BJ (cell line): ENCODE measurements at regions not wholly inside any gene's neighbourhood (a gene's known extent, or its start where the extent isn't known, plus 50 kb on each side); places are given as distances from the start of the nearest gene placed in this dataset.

Source experiments
- CTCF ChIA-PET: fragments of 350-600 bp; formaldehyde crosslinking; extraction: SDS; loops from one replicate; lab custom pipeline; 2021; ENCODE audit warnings: antibody characterized with exemption, inconsistent platforms; lab: Yijun Ruan, JAX
- POLR2A ChIA-PET: fragments of 300-600 bp; sonication (Branson Sonifier 250); formaldehyde crosslinking; extraction: SDS; loops from one replicate; lab custom pipeline; 2021; ENCODE audit warnings: antibody characterized with exemption; lab: Charles Lee
- DNase-seq: peaks from one replicate; pipeline ENCODE4 v3.0.0-alpha.2; 2011; ENCODE audit warnings: low read depth
- H3K27me3 ChIP-seq: 2 replicates; pipeline ENCODE4 v1.6.0; 2011; ENCODE audit warnings: low read length; ENCODE audit not compliant: control insufficient read depth, insufficient read depth
- H3K36me3 ChIP-seq: 2 replicates; pipeline ENCODE4 v1.5.1; 2011; ENCODE audit warnings: low read length; ENCODE audit not compliant: control insufficient read depth, insufficient read depth
- H3K4me3 ChIP-seq: 2 replicates; pipeline ENCODE4 v1.5.1; 2011; ENCODE audit warnings: low read depth, mild to moderate bottlenecking, control low read depth, low read length
- CTCF ChIP-seq: IDR thresholded peaks from 2 replicates; pipeline ENCODE4 v1.5.1; 2011; ENCODE audit warnings: low read depth, mild to moderate bottlenecking, control low read depth, inconsistent platforms, low read length, moderate library complexity; ENCODE audit not compliant: insufficient read depth

GRCh38 chr4:89639395-89639794 is 197.6 kb downstream of the SNCA start:
- ChIA-PET CTCF (no interaction called here), POLR2A (no interaction called here)
- no peak for TF ChIP-seq CTCF
- DNase-seq: no peak
- no peaks in the 10 kb centered on the region for H3K36me3 ChIP-seq
- no peak overlapping the region for H3K4me3 ChIP-seq
- no peaks in the 10 kb centered on the region for H3K27me3 ChIP-seq

GRCh38 chr4:89625599-89626293 is 211.2 kb downstream of the SNCA start:
- Histone ChIP-seq H3K36me3 (no peaks in the 10 kb centered on the region), H3K4me3 (no peak overlapping the region), H3K27me3 (no peaks in the 10 kb centered on the region)
- no peak for DNase-seq
- CTCF ChIA-PET: interaction anchor here (1.2 kb wide), 1 partner anchor 15 kb away, joined by 3 read pairs; no protein-coding TSS in a partner anchor
- TF ChIP-seq CTCF: no peak
- POLR2A ChIA-PET: no interaction called here

GRCh38 chr4:89619206-89619962 is 217.6 kb downstream of the SNCA start:
- no peak overlapping the region for H3K4me3 ChIP-seq
- no peaks in the 10 kb centered on the region for H3K36me3 ChIP-seq
- no peak for TF ChIP-seq CTCF
- no peak for DNase-seq
- POLR2A ChIA-PET: no interaction called here
- H3K27me3 ChIP-seq: no peaks in the 10 kb centered on the region
- CTCF ChIA-PET: no interaction called here

GRCh38 chr4:89618151-89618550 is 218.8 kb downstream of the SNCA start:
- CTCF ChIA-PET: no interaction called here
- POLR2A ChIA-PET: no interaction called here
- TF ChIP-seq CTCF: no peak

GRCh38 chr4:89617317-89617716 is 219.6 kb downstream of the SNCA start:
- H3K36me3 ChIP-seq: no peaks in the 10 kb centered on the region
- no peak for DNase-seq
- TF ChIP-seq CTCF: no peak
- no peaks in the 10 kb centered on the region for H3K27me3 ChIP-seq
- no peak overlapping the region for H3K4me3 ChIP-seq
- ChIA-PET POLR2A (no interaction called here), CTCF (interaction anchor here (1.2 kb wide), 1 partner anchor 10 kb away, joined by 5 read pairs; no protein-coding TSS in a partner anchor)

More at GRCh38 chr4:89618151-89618550, 218.8 kb downstream of the SNCA start:
- Histone ChIP-seq H3K4me3 (no peak overlapping the region), H3K36me3 (no peaks in the 10 kb centered on the region), H3K27me3 (no peaks in the 10 kb centered on the region)
- no peak for DNase-seq
